Activated naive CD4-positive, alpha-beta T cell treated with anti-CD3 and anti-CD28 coated beads for 36 hours (primary cell): ENCODE measurements at regions not wholly inside any gene's neighbourhood (a gene's known extent, or its start where the extent isn't known, plus 50 kb on each side); places are given as distances from the start of the nearest gene placed in this dataset.
"Not testable (repeated sequence)": the region's sequence is repeated elsewhere in the genome, so short reads cannot be mapped to it uniquely, and the experiment has no call there.

Experiments
- CTCF ChIA-PET: fragments of 350-600 bp; sonication (Branson Sonifier 250); formaldehyde crosslinking; loops from one replicate; lab custom pipeline; 2021; ENCODE audit warnings: antibody characterized with exemption; lab: Charles Lee
- DNase-seq: peaks from one replicate; pipeline ENCODE4 v3.0.0-alpha.2; 2020
- H3K27ac Mint-ChIP-seq: one replicate; pipeline ENCODE4 v1.8.0; 2021; ENCODE audit warnings: mild to moderate bottlenecking, mixed read lengths
- H3K27me3 Mint-ChIP-seq: one replicate; pipeline ENCODE4 v1.8.0; 2021; ENCODE audit warnings: low read depth, mixed read lengths
- H3K36me3 Mint-ChIP-seq: one replicate; pipeline ENCODE4 v1.8.0; 2021; ENCODE audit warnings: low read depth, mixed read lengths
- H3K4me1 Mint-ChIP-seq: one replicate; pipeline ENCODE4 v1.8.0; 2021; ENCODE audit warnings: low read depth, mixed read lengths
- H3K4me3 Mint-ChIP-seq: one replicate; pipeline ENCODE4 v1.8.0; 2021; ENCODE audit warnings: mild to moderate bottlenecking, moderate library complexity, mixed read lengths
- H3K9me3 Mint-ChIP-seq: one replicate; pipeline ENCODE4 v1.8.0; 2021; ENCODE audit warnings: mixed read lengths
- intact Hi-C: fragments of 100-400 bp; cut with micrococcal nuclease; formaldehyde crosslinking; loops from one replicate; pipeline ENCODE4 v1.15.1; 2023

DNA sequence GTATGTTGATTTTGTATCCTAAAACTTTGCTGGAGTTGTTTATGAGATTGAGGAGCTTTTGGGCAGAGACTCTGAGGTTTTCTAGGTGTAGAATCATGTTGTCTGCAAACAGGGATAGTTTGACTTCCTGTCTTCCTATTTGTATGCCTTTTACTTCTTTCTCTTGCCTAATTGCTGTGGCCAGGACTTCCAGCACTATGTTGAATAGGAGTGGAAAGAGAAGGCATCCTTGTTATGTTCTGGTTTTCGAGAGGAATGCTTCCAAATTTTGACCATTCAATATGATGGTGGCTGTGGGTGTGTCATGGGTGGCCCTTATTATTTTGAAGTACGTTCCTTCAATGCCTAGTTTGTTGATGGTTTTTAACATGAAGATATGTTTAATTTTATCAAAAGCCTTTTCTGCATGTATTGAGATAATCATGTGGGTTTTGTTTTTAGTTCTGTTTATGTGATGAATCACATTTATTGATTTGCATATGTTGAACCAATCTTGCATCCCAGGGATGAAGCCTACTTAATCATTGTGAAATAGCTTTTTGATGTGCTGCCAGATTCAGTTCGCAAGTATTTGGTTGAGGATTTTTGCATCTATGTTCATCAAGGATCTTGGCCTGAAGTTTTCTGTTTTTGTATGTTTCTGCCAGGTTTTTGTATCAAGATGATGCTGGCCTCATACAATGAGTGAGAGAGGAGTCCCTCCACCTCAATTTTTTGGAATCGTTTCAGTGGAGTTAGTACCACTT lies 188.1 kb downstream of the MINAR1 start:
- H3K4me1 Mint-ChIP-seq = no peaks in the 10 kb centered on the region
- no peak for DNase-seq
- H3K27ac Mint-ChIP-seq = no peak overlapping the region
- no peaks in the 10 kb centered on the region for H3K36me3 Mint-ChIP-seq
- no peaks in the 10 kb centered on the region for H3K9me3 Mint-ChIP-seq
- intact Hi-C loops = no loop called here
- no peak overlapping the region for H3K4me3 Mint-ChIP-seq
- peaks cover 31% of the 10 kb centered on the region for H3K27me3 Mint-ChIP-seq
- CTCF ChIA-PET = interaction anchor here (1.6 kb wide), 1 partner anchor 24 kb away, joined by 4 read pairs; no protein-coding TSS in a partner anchor

DNA sequence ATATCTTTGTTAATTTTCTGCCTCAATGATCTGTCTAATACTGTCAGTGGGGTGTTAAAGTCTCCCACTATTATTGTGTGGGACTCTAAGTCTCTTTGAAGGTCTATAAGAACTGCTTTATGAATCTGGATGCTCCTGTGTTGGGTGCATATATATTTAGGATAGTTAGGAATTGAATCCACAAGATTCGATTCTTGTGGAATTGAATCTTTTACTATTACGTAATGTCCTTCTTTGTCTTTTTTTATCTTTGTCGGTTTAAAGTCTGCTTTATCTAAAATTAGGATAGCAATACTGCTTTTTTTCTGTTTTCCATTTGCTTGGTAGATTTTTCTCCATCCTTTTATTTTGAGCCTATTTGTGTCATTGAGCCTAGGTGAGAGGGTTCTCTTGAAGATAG lies 189.7 kb downstream of the MINAR1 start:
- H3K9me3 Mint-ChIP-seq, H3K27ac Mint-ChIP-seq, H3K36me3 Mint-ChIP-seq, intact Hi-C loops, CTCF ChIA-PET, H3K4me3 Mint-ChIP-seq, DNase-seq, H3K4me1 Mint-ChIP-seq: not testable (repeated sequence)
- H3K27me3 Mint-ChIP-seq = peaks cover 36% of the 10 kb centered on the region

DNA sequence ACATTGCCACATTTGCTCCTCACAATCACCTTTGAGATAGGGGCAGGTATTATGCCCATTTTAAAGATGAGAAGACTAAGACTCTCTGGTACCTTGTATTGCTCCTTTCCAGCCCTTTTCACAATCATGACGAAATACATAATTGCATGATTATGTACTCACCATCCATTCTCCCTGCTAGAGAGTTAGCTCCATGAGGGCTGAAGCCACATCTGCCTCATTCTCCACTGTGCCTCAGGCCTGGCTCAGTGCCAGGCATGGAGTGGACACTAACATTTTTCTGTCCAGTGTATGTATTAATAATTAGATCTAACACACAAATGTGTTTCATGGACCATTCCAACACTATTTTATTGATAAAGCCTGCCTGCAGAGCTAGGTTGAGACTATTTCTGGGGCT lies 191.4 kb downstream of the MINAR1 start:
- no peak overlapping the region for H3K4me3 Mint-ChIP-seq
- peaks cover 37% of the 10 kb centered on the region for H3K27me3 Mint-ChIP-seq
- no peaks in the 10 kb centered on the region for H3K4me1 Mint-ChIP-seq
- CTCF ChIA-PET = interaction anchor here (1.0 kb wide), 1 partner anchor 241 kb away, joined by 3 read pairs; no protein-coding TSS in a partner anchor
- H3K27ac Mint-ChIP-seq = no peak overlapping the region
- no peak for DNase-seq
- H3K36me3 Mint-ChIP-seq = no peaks in the 10 kb centered on the region
- intact Hi-C loops = no loop called here
- no peaks in the 10 kb centered on the region for H3K9me3 Mint-ChIP-seq

DNA sequence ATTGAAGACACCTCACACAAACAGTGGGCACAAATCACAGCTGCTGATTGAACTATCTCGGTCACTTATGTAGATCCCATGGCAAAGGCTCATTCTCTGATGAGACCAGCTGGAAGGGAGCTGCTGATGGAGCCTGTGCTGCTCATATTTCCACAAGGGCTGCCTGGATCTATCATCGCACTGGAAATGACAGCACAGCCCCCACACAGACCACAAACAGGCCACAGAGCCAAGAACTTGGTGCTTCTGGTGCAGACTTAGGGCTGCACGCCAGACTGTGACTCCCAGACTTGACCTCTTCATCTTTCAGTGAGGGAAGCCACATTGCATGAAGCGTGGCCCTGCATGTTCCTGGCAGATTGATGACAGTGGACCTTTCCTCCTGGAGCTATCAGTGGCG lies 197.6 kb downstream of the MINAR1 start:
- Mint-ChIP-seq H3K27me3 (peaks cover 26% of the 10 kb centered on the region), H3K4me1 (no peaks in the 10 kb centered on the region), H3K27ac (no peak overlapping the region), H3K9me3 (peaks cover 3% of the 10 kb centered on the region), H3K4me3 (no peak overlapping the region), H3K36me3 (peaks cover 2% of the 10 kb centered on the region)
- intact Hi-C loops = no loop called here
- no peak for DNase-seq
- CTCF ChIA-PET = no interaction called here

DNA sequence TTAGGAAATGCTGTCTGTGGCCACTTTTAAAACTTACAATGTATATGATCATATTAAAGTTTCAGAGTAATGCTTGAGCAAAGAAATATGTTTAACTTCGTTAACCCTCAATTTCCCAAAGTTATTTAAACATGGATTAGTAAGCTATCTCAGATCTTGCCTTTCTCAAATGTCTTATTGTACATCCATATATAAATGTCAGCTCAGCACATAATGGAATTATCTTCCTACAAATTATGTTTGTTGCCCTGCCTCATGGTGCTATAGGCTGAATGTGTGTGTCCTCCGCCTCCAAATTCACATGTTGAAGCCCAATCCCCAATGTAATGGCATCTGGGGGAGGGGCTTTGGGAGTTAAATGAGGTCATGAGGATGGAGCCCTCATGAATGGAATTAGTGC lies 200.3 kb downstream of the MINAR1 start:
- intact Hi-C loops = no loop called here
- DNase-seq = no peak
- Mint-ChIP-seq H3K9me3 (peaks cover 3% of the 10 kb centered on the region), H3K27me3 (peaks cover 19% of the 10 kb centered on the region), H3K27ac (no peak overlapping the region), H3K36me3 (peaks cover 2% of the 10 kb centered on the region), H3K4me3 (no peak overlapping the region), H3K4me1 (no peaks in the 10 kb centered on the region)
- CTCF ChIA-PET = interaction anchor here (1.1 kb wide), 1 partner anchor 9 kb away, joined by 3 read pairs; no protein-coding TSS in a partner anchor

DNA sequence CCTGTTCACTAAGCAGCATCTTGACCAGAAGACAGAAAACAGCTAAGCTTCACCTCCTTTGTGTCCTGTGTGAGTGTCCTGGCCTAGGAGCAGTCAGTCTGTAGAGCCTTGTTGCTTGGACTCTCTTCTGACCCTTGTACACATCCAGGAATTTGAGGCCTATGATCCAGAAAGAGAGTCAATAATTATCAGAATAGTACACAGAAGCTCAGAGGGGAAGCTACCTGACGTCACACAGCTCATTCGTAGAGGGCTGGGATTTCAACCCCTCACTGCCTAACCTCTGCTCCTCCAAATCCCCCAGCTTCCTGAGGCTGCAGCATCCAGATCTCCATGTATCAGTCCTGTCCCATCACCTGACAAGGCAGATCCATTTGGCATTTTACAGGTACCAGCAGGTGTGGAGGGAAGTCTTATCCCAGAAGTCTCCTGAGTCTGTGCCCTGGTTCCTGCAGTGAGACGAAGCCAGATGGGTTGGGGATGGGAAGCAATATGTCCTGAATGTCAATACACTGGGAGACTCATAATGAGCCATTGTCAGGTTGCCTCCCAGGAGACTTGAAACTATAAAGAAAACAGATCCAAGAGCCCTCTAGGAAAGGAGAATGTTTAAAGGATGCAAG lies 203.1 kb downstream of the MINAR1 start:
- intact Hi-C loops = no loop called here
- no peak for DNase-seq
- Mint-ChIP-seq H3K36me3 (peaks cover 2% of the 10 kb centered on the region), H3K9me3 (peaks cover 3% of the 10 kb centered on the region), H3K27me3 (peaks cover 17% of the 10 kb centered on the region), H3K4me1 (no peaks in the 10 kb centered on the region), H3K27ac (no peak overlapping the region), H3K4me3 (no peak overlapping the region)
- CTCF ChIA-PET = interaction anchor here (0.6 to 1.0 kb wide), 2 partner anchors 170 to 254 kb away, joined by 3 to 5 read pairs; no protein-coding TSS in a partner anchor

DNA sequence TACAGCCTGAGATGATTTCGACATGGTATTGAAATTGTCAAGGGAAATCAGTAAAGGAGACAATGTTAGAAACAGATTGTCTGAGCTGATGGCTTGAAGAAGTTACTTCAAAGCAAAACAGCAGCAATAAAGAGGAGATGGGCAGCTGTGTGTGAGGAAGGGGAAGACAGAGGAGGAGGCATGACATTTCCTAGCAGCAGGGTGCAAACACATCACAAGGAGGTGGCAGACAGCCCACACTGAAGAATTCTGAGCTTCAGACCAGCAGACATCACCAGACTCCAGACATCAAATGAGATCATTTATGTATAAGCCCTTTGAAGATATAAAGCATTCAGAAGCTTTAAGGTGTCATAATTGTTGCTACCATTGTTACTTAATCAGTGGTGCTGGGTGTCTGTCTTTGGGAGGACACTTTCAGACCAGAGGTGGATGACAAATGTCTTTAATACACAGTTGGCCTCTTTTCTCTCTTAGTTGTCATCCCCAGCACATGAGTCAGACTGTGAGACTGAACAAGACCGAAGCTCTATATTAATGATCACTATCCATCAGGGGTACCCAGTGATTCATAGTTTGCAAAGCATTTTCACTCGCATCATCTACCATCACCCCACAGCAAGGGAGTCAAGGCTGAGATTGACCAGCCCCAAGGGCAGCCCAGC lies 203.9 kb downstream of the MINAR1 start:
- Mint-ChIP-seq H3K9me3 (peaks cover 3% of the 10 kb centered on the region), H3K4me1 (no peaks in the 10 kb centered on the region), H3K27me3 (peaks cover 15% of the 10 kb centered on the region), H3K4me3 (no peak overlapping the region), H3K27ac (no peak overlapping the region), H3K36me3 (peaks cover 2% of the 10 kb centered on the region)
- DNase-seq = no peak
- CTCF ChIA-PET = no interaction called here
- intact Hi-C loops = no loop called here

DNA sequence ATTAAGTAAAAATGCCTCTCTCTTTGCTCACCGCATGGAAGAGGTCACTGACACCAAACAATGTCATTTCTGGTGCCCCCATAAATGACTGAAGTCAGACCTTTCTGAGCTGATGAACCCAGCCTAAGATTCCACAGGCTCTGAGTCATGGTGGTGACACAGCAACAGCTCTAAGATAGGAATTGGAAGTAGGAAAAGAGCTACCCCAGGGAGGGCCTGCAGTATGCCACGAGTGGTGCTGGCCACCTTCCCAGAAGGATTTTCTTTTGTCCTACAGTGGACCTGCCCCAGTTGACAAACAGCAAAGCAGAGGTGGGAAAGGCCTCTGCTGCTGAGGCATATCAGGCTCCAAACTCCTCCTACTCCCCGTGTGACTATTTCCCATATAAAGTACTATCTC lies 208.1 kb downstream of the MINAR1 start:
- Mint-ChIP-seq H3K9me3 (no peaks in the 10 kb centered on the region), H3K4me3 (no peak overlapping the region), H3K27me3 (peaks cover 14% of the 10 kb centered on the region), H3K36me3 (no peaks in the 10 kb centered on the region), H3K27ac (no peak overlapping the region), H3K4me1 (peaks cover 5% of the 10 kb centered on the region)
- CTCF ChIA-PET = no interaction called here
- intact Hi-C loops = no loop called here
- DNase-seq = no peak

DNA sequence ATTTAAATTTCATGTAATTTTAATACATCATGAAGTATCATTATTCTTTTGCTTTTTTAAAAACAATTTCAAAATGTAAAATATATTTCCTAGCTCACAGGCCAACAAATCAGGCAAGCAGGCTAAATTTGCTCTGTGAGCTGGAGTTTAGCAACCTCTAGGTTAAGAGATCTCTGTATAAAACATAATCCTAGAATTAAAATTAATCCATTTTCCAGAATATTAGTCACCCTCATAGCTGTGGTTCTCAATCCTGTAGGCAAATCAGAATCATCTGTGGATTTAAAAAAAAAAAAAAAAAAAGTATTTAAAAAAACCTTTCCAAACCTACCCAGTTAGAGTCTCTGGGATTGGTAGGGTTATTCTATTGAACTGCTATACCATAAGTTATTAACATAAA lies 209.7 kb downstream of the MINAR1 start:
- intact Hi-C loops = no loop called here
- Mint-ChIP-seq H3K27ac (no peak overlapping the region), H3K4me3 (no peak overlapping the region), H3K27me3 (peaks cover 14% of the 10 kb centered on the region), H3K9me3 (no peaks in the 10 kb centered on the region), H3K4me1 (peaks cover 5% of the 10 kb centered on the region), H3K36me3 (no peaks in the 10 kb centered on the region)
- CTCF ChIA-PET = interaction anchor here (1.5 kb wide), 1 partner anchor 46 kb away, joined by 4 read pairs; no protein-coding TSS in a partner anchor
- DNase-seq = no peak

DNA sequence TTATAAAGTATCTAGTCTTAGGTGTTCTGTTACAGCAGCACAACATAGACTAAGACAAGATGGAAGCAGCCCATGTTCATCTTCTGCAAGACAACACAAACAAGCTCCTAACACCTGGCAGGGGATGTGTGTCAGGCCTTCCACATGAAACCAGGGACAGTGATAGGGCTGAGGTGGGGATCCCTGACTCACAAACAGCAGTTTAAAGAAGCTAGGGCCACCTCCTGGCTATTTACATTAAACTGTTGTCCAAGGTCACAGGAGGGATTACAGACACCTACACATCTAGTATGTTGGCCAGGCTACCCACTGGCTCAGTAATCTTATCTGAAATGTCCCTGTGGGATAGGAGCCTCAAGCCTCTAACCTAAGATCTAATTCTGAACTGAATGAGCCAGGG lies 211.3 kb downstream of the MINAR1 start:
- no peak overlapping the region for H3K4me3 Mint-ChIP-seq

DNA sequence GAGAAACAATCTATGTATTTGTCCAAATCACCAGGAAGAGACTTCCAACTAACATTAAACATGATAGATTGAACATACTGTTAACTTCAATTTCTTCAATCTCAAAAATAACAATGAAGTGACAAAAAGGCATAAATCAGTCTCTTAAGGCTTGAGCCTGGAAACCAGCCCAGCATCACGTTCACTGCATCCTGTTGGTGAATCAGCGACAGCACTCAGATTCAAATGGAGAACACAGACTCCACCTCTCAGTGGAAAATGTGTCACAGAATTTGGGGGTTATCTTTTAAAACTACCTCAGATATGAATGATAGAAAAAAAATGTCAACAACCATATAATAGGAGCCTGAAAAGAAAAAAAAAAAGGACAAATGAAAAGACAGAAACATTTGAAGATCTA lies 212.0 kb downstream of the MINAR1 start:
- H3K27me3 Mint-ChIP-seq = peaks cover 14% of the 10 kb centered on the region
- H3K9me3 Mint-ChIP-seq = no peaks in the 10 kb centered on the region
- CTCF ChIA-PET = no interaction called here
- no peak overlapping the region for H3K27ac Mint-ChIP-seq
- intact Hi-C loops = no loop called here
- H3K4me3 Mint-ChIP-seq = no peak overlapping the region
- no peaks in the 10 kb centered on the region for H3K36me3 Mint-ChIP-seq
- peaks cover 5% of the 10 kb centered on the region for H3K4me1 Mint-ChIP-seq
- peak; percentile 49 for DNase-seq

More for the DNA sequence above, 211.3 kb downstream of the MINAR1 start:
- DNase-seq = no peak
- Mint-ChIP-seq H3K9me3 (no peaks in the 10 kb centered on the region), H3K27me3 (peaks cover 14% of the 10 kb centered on the region), H3K4me1 (peaks cover 5% of the 10 kb centered on the region), H3K36me3 (no peaks in the 10 kb centered on the region), H3K27ac (no peak overlapping the region)
- intact Hi-C loops = no loop called here
- CTCF ChIA-PET = no interaction called here

DNA sequence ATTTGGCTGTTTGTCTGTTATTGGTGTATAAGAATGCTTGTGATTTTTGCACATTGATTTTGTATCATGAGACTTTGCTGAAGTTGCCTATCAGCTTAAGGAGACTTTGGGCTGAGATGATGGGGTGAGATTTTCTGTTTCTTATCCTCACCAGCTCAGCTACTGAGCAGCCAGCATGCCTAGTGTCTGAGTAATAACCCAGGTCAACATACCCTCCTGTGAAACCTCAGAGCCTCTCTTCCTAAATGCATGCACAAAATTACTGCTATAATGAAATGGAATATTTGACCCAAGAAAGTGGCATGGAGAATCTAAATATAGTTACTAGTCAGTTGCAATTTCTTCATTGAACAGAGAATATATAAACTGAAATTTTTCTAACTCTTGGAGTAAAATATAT lies 220.8 kb downstream of the MINAR1 start:
- H3K36me3 Mint-ChIP-seq, H3K4me1 Mint-ChIP-seq, H3K9me3 Mint-ChIP-seq, H3K4me3 Mint-ChIP-seq, CTCF ChIA-PET, intact Hi-C loops, DNase-seq, H3K27ac Mint-ChIP-seq: not testable (repeated sequence)
- peaks cover 24% of the 10 kb centered on the region for H3K27me3 Mint-ChIP-seq
